IMR-90 (cell line): ENCODE measurements at regions not wholly inside any gene's neighbourhood (a gene's known extent, or its start where the extent isn't known, plus 50 kb on each side); places are given as distances from the start of the nearest gene placed in this dataset.

ENCODE experiments used
- ATAC-seq: fragments of 200-7000 bp; cut with Tn5 transposase; 2 replicates; pipeline ENCODE4 v1.9.1; 2020; ENCODE audit warnings: low read depth, mild to moderate bottlenecking, moderate library complexity
- BruUV-seq: library from RNA; stranded (reverse); fragments of 400-500 nt; replicated peaks from 2 replicates; lab custom pipeline; 2021; lab: Mats Ljungman, UMichigan
- CTCF ChIA-PET: fragments of 300-600 bp; formaldehyde crosslinking; extraction: SDS; loops from one replicate; lab custom pipeline; 2021; ENCODE audit warnings: antibody characterized with exemption; lab: Yijun Ruan, JAX
- POLR2A ChIA-PET: fragments of 300-600 bp; sonication (Branson Sonifier 250); formaldehyde crosslinking; loops from one replicate; lab custom pipeline; 2022; ENCODE audit warnings: antibody characterized with exemption; ENCODE audit not compliant: unreplicated experiment; lab: Charles Lee
- DNase-seq: peaks from one replicate; pipeline ENCODE4 v3.0.0; 2013
- H2AFZ ChIP-seq: replicated peaks from 2 replicates; pipeline ENCODE3; 2013; ENCODE audit warnings: low read length, mild to moderate bottlenecking; ENCODE audit not compliant: poor library complexity
- H2AK5ac ChIP-seq: 2 replicates; pipeline ENCODE4 v1.6.1; 2013; ENCODE audit warnings: low read depth, low read length, inconsistent platforms
- H2AK9ac ChIP-seq: replicated peaks from 2 replicates; pipeline ENCODE3; 2013; ENCODE audit warnings: mild to moderate bottlenecking, low read depth, low read length, moderate library complexity; ENCODE audit not compliant: poor library complexity
- H2BK120ac ChIP-seq: 2 replicates; pipeline ENCODE4 v1.6.1; 2013; ENCODE audit warnings: low read depth, low read length, inconsistent platforms
- H2BK15ac ChIP-seq: 3 replicates; pipeline ENCODE4 v1.6.1; 2013; ENCODE audit warnings: low read depth, low read length, inconsistent platforms
- H2BK20ac ChIP-seq: 2 replicates; pipeline ENCODE4 v1.6.1; 2013; ENCODE audit warnings: low read depth, mild to moderate bottlenecking, inconsistent platforms, low read length, moderate library complexity
- H2BK5ac ChIP-seq: 2 replicates; pipeline ENCODE4 v1.6.1; 2013; ENCODE audit warnings: mild to moderate bottlenecking, low read depth, low read length, inconsistent platforms; ENCODE audit not compliant: poor library complexity, severe bottlenecking
- H3K14ac ChIP-seq: replicated peaks from 2 replicates; pipeline ENCODE4 v1.6.1; 2013; ENCODE audit warnings: low read depth, low read length, inconsistent platforms
- H3K18ac ChIP-seq: 2 replicates; pipeline ENCODE4 v1.6.1; 2013; ENCODE audit warnings: low read depth, low read length, control low read depth
- H3K23ac ChIP-seq: 2 replicates; pipeline ENCODE4 v1.6.1; 2013; ENCODE audit warnings: low read depth, low read length, inconsistent platforms
- H3K27ac ChIP-seq: 2 replicates; pipeline ENCODE4 v1.5.1; 2013; ENCODE audit warnings: mild to moderate bottlenecking, control low read depth, low read length; ENCODE audit not compliant: insufficient read depth
- H3K27me3 ChIP-seq: 2 replicates; pipeline ENCODE4 v1.6.1; 2013; ENCODE audit warnings: low read length; ENCODE audit not compliant: control insufficient read depth, insufficient read depth
- H3K36me3 ChIP-seq: 2 replicates; pipeline ENCODE4 v1.6.1; 2013; ENCODE audit warnings: low read length, mixed read lengths; ENCODE audit not compliant: control insufficient read depth, insufficient read depth
- H3K4ac ChIP-seq: 2 replicates; pipeline ENCODE4 v1.6.1; 2013; ENCODE audit warnings: low read depth, low read length, inconsistent platforms
- H3K4me1 ChIP-seq: 2 replicates; pipeline ENCODE4 v1.6.1; 2013; ENCODE audit warnings: low read length, mixed read lengths; ENCODE audit not compliant: control insufficient read depth, insufficient read depth
- H3K4me2 ChIP-seq: 2 replicates; pipeline ENCODE4 v1.6.1; 2013; ENCODE audit warnings: low read depth, mild to moderate bottlenecking, control low read depth, low read length, moderate library complexity
- H3K4me3 ChIP-seq: 2 replicates; pipeline ENCODE4 v1.5.1; 2013; ENCODE audit warnings: low read depth, mild to moderate bottlenecking, control low read depth, low read length, moderate library complexity; ENCODE audit not compliant: insufficient read depth
- H3K56ac ChIP-seq: 2 replicates; pipeline ENCODE4 v1.6.1; 2013; ENCODE audit warnings: low read length, inconsistent platforms; ENCODE audit not compliant: insufficient read depth; ENCODE audit errors: extremely low read depth
- H3K79me1 ChIP-seq, 2 experiments: 2 replicates each; pipeline ENCODE4 v1.6.1; 2013; ENCODE audit warnings: low read length in 2 of 2, inconsistent platforms in 1 of 2, low read depth in 1 of 2
- H3K9ac ChIP-seq: 2 replicates; pipeline ENCODE4 v1.6.1; 2013; ENCODE audit warnings: low read depth, low read length, control low read depth
- H3K9me1 ChIP-seq: 2 replicates; pipeline ENCODE4 v1.6.1; 2013; ENCODE audit warnings: low read length, inconsistent platforms; ENCODE audit not compliant: insufficient read depth
- H3K9me3 ChIP-seq: 2 replicates; pipeline ENCODE4 v1.6.1; 2013; ENCODE audit warnings: low read length; ENCODE audit not compliant: control insufficient read depth, insufficient read depth
- H4K20me1 ChIP-seq: 2 replicates; pipeline ENCODE4 v1.6.1; 2013; ENCODE audit warnings: low read length, inconsistent platforms; ENCODE audit not compliant: insufficient read depth
- H4K5ac ChIP-seq: 2 replicates; pipeline ENCODE4 v1.6.1; 2013; ENCODE audit warnings: mild to moderate bottlenecking, low read depth, low read length, control low read depth
- H4K8ac ChIP-seq, 2 experiments: 2 replicates each; pipeline ENCODE4 v1.6.1; 2013; ENCODE audit warnings: low read depth in 2 of 2, low read length in 2 of 2, control low read depth in 1 of 2, inconsistent platforms in 1 of 2
- H4K91ac ChIP-seq: 2 replicates; pipeline ENCODE4 v1.6.1; 2013; ENCODE audit warnings: low read depth, low read length, inconsistent platforms; ENCODE audit not compliant: insufficient read depth
- SMC3 ChIP-seq: fragments of 150-350 bp; IDR thresholded peaks from 2 replicates; pipeline ENCODE4 v1.6.1; 2016; ENCODE audit warnings: low read depth, mild to moderate bottlenecking, antibody characterized with exemption, low read length, moderate library complexity
- WGBS, 2 experiments: methylation state at CpG; one replicate each; pipeline versions ENCODE4 v1.1.5 to v1.1.7; 2013; ENCODE audit warnings: missing lambda C conversion rate in 2 of 2; ENCODE audit not compliant: insufficient read length in 1 of 2; ENCODE audit errors: extremely low coverage in 2 of 2; 5-methylcytosine and 5-hydroxymethylcytosine counted together
- dilution Hi-C: fragments of 300-500 bp; cut with HindIII; formaldehyde crosslinking; loops from one replicate; pipeline ENCODE4 v1.14.3; 2018; ENCODE audit warnings: low sequenced_read_pairs; ENCODE audit not compliant: unreplicated experiment
- in situ Hi-C: fragments of 300-500 bp; cut with MboI; formaldehyde crosslinking; loops from 3 replicates; pipeline ENCODE4 v1.14.3; 2019; ENCODE audit warnings: low sequenced_read_pairs, inconsistent platforms, mixed read lengths
- intact Hi-C: fragments of 100-400 bp; cut with micrococcal nuclease; formaldehyde crosslinking; loops from 2 replicates; pipeline ENCODE4 v1.10.0; 2022

DNA sequence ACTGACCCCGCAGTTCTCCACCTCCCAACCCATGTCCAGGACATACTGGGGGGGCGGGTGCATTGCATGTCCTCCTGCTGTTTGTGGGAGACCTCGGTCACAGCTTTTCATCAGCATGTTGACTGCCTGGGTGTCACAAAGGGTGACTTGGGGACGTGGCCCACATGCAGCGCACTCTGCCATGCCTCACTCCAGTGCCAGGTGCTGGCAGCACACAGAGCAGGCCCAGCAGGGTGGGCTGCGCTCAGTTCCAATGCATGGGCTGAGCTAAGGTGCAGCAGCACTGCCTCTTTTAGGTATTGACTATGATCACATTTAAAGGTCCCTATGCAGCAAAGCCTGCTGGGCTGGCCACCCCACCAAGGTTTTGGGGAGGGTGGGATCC, 261.9 kb upstream of the SALL3 start:
- H3K79me1 ChIP-seq: no peaks in the 10 kb centered on the region
- no peak overlapping the region for H4K5ac ChIP-seq
- BruUV-seq: no TSS peak
- H3K9ac ChIP-seq: no peak overlapping the region
- H4K91ac ChIP-seq: no peak overlapping the region
- H3K27me3 ChIP-seq: no peaks in the 10 kb centered on the region
- DNase-seq (no peak), ATAC-seq (no peak)
- H3K36me3 ChIP-seq: no peaks in the 10 kb centered on the region
- in situ Hi-C loops: no loop called here
- POLR2A ChIA-PET: no interaction called here
- CTCF ChIA-PET: no interaction called here
- no peak overlapping the region for H3K4me2 ChIP-seq
- no peak overlapping the region for H3K14ac ChIP-seq
- no peak overlapping the region for H2AFZ ChIP-seq
- WGBS, 2 experiments: 53% methylated on average over 5 of the region's 6 CpGs; no CpG with 5 or more reads in 1 of the 2 experiments
- H2BK15ac ChIP-seq: no peak overlapping the region
- H3K4me1 ChIP-seq: no peaks in the 10 kb centered on the region
- no peak overlapping the region for H3K23ac ChIP-seq
- intact Hi-C loops: no loop called here
- TF ChIP-seq SMC3: no peak
- H3K56ac ChIP-seq: no peak overlapping the region
- no peak overlapping the region for H2BK20ac ChIP-seq
- no peak overlapping the region for H3K18ac ChIP-seq
- H4K20me1 ChIP-seq: no peaks in the 10 kb centered on the region
- no peak overlapping the region for H4K8ac ChIP-seq
- no peak overlapping the region for H2BK5ac ChIP-seq
- no peaks in the 10 kb centered on the region for H3K9me1 ChIP-seq
- H3K4me3 ChIP-seq: no peak overlapping the region
- dilution Hi-C loops: no loop called here
- no peak overlapping the region for H3K27ac ChIP-seq
- H3K4ac ChIP-seq: no peak overlapping the region
- H2AK9ac ChIP-seq: no peak overlapping the region
- no peak overlapping the region for H2BK120ac ChIP-seq
- H2AK5ac ChIP-seq: no peak overlapping the region
- peaks cover 57% of the 10 kb centered on the region for H3K9me3 ChIP-seq
